ENCODE measurements at regions not wholly inside any gene's neighbourhood (a gene's known extent, or its start where the extent isn't known, plus 50 kb on each side); places are given as distances from the start of the nearest gene placed in this dataset.

DNA sequence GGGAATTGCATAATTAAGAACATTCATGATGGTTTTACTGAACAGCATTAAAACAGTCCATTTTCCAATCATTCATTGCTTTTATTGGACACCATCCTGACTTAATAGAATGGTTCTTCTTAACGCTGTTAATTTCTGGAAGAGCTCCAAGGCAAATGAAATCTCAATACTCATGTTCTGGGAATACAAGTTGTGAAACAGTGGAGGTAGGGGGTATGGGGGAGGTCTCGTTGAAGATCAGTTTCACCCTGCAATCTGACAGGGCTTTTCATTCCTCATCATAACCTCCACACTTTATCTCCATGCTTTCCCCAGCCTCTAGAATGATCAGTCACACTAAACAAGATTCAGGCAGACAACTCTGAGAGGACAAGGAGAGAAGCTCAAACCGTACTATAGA, 113.6 kb downstream of the ETAA1 start:
- 79% methylated on average over 3 of the region's 3 CpGs for WGBS
- Histone ChIP-seq H3K4me1 (peaks cover 0 to 7% (median 0%) of the 10 kb centered on the region in 4 donors), H3K9me3 (no peaks in the 10 kb centered on the region), H3K36me3 (no peaks in the 10 kb centered on the region), H3K27me3 (no peaks in the 10 kb centered on the region), H3K4me3 (no peak overlapping the region), H3K27ac (replicated peaks in 1 of 4) (no peak overlapping the region)
- intact Hi-C loops (cut with DNase I) = no loop called here
- TF ChIP-seq EP300 (IDR thresholded peaks at IDR 0.05) = no peak
- no peak for TF ChIP-seq POLR2A (IDR thresholded peaks at IDR 0.05; ENCODE audit: low read depth)
- TF ChIP-seq, protein P1, sequence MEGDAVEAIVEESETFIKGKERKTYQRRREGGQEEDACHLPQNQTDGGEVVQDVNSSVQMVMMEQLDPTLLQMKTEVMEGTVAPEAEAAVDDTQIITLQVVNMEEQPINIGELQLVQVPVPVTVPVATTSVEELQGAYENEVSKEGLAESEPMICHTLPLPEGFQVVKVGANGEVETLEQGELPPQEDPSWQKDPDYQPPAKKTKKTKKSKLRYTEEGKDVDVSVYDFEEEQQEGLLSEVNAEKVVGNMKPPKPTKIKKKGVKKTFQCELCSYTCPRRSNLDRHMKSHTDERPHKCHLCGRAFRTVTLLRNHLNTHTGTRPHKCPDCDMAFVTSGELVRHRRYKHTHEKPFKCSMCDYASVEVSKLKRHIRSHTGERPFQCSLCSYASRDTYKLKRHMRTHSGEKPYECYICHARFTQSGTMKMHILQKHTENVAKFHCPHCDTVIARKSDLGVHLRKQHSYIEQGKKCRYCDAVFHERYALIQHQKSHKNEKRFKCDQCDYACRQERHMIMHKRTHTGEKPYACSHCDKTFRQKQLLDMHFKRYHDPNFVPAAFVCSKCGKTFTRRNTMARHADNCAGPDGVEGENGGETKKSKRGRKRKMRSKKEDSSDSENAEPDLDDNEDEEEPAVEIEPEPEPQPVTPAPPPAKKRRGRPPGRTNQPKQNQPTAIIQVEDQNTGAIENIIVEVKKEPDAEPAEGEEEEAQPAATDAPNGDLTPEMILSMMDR (IDR thresholded peaks at IDR 0.05) = no peak
- DNase-seq (ENCODE audit: extremely low spot score) = no peak

DNA sequence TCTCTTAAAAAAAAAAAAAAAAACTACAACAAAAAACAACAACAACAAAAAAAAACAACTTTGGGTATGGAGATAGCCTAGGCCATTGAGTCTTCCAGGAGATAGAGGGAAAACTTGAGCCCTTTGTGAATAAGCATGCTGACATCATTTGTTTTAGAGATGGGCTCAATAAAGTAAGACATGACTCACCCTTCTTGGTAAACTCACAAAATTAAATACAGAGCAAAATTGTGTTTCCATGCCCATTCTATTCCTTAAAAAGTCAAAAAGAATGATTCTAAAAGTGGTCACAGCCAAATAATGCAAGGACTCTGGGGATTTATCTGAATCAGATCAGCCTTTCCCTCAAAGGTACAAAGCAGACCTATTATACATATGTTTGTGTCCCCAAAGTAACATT, 117.4 kb downstream of the ETAA1 start:
- no peaks in the 10 kb centered on the region for H3K36me3 ChIP-seq
- no peak overlapping the region for H3K4me3 ChIP-seq
- H3K9me3 ChIP-seq = no peaks in the 10 kb centered on the region
- H3K27ac ChIP-seq (replicated peaks in 1 of 4) = no peak overlapping the region
- intact Hi-C loops (cut with DNase I) = no loop called here
- peaks cover 0 to 17% (median 9%) of the 10 kb centered on the region in 4 donors for H3K4me1 ChIP-seq
- H3K27me3 ChIP-seq = no peaks in the 10 kb centered on the region
- no peak for TF ChIP-seq EP300 (IDR thresholded peaks at IDR 0.05)
- TF ChIP-seq, protein P1 (IDR thresholded peaks at IDR 0.05) = no peak
- TF ChIP-seq POLR2A (IDR thresholded peaks at IDR 0.05; ENCODE audit: low read depth) = no peak
- TF ChIP-seq POLR2AphosphoS5 (IDR thresholded peaks at IDR 0.05) = no peak
- no peak for DNase-seq (ENCODE audit: extremely low spot score)

DNA sequence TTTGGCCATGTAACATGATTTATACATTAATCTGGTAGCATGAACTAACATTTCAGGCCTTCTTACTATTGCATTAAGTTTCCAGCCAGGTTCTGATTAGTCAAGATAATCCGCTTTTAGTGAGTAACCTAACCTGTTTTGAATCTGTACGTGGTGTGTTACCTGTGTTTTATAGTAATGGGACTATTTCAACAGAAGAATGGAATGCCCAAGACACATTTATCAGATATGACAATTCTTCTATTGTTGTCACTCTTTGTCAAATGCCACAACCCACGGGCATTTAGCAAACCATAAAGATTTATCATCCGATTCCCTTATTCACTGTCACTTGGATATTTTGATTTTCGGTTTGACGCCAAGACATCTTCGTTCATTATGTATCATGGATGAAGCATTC, 117.9 kb downstream of the ETAA1 start:
- intact Hi-C loops (cut with DNase I) = no loop called here

DNA sequence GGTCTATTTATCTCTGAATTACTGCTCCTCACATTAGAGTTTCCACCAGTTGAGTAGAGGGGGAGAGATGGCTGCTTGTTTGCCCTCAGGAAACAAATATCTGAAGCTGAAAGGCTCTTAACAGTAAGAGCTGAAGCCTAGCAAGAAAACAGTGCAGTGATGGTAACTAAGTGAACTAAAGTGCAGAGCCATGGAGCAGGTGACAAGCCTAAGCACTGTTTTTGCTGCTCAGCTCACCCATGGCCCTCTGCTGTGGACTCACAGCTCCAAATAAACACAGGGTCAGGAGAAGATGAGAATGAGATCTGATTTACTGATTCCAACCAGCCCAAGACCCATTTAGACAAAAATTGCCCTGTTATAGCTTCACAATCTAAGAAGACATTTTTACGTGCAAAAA, 118.4 kb downstream of the ETAA1 start:
- intact Hi-C loops (cut with DNase I) = no loop called here
- DNase-seq (ENCODE audit: extremely low spot score) = no peak
- 91% methylated on average over 1 of the region's 1 CpG for WGBS
- no peaks in the 10 kb centered on the region for H3K27me3 ChIP-seq
- H3K36me3 ChIP-seq = no peaks in the 10 kb centered on the region
- no peaks in the 10 kb centered on the region for H3K9me3 ChIP-seq
- peak overlapping the region in 1 of 4 donors; percentile 20 for H3K27ac ChIP-seq (replicated peaks in 1 of 4)
- TF ChIP-seq POLR2AphosphoS5 (IDR thresholded peaks at IDR 0.05) (no peak), POLR2A (IDR thresholded peaks at IDR 0.05; ENCODE audit: low read depth) (no peak), EP300 (IDR thresholded peaks at IDR 0.05) (no peak)
- TF ChIP-seq, protein P1 (IDR thresholded peaks at IDR 0.05) = no peak
- peaks cover 0 to 17% (median 9%) of the 10 kb centered on the region in 4 donors for H3K4me1 ChIP-seq
- H3K4me3 ChIP-seq = no peak overlapping the region

More for the DNA sequence above, 117.9 kb downstream of the ETAA1 start:
- 96% methylated on average over 7 of the region's 7 CpGs for WGBS
- H3K27me3 ChIP-seq = no peaks in the 10 kb centered on the region
- DNase-seq (ENCODE audit: extremely low spot score) = no peak
- H3K36me3 ChIP-seq = no peaks in the 10 kb centered on the region
- H3K4me1 ChIP-seq = peaks cover 0 to 17% (median 9%) of the 10 kb centered on the region in 4 donors
- no peaks in the 10 kb centered on the region for H3K9me3 ChIP-seq
- H3K4me3 ChIP-seq = no peak overlapping the region
- peak overlapping the region in 1 of 4 donors; percentile 20 for H3K27ac ChIP-seq (replicated peaks in 1 of 4)
- TF ChIP-seq POLR2AphosphoS5 (IDR thresholded peaks at IDR 0.05) = no peak
- no peak for TF ChIP-seq POLR2A (IDR thresholded peaks at IDR 0.05; ENCODE audit: low read depth)
- TF ChIP-seq, protein P1 (IDR thresholded peaks at IDR 0.05) = no peak
- TF ChIP-seq EP300 (IDR thresholded peaks at IDR 0.05) = no peak

DNA sequence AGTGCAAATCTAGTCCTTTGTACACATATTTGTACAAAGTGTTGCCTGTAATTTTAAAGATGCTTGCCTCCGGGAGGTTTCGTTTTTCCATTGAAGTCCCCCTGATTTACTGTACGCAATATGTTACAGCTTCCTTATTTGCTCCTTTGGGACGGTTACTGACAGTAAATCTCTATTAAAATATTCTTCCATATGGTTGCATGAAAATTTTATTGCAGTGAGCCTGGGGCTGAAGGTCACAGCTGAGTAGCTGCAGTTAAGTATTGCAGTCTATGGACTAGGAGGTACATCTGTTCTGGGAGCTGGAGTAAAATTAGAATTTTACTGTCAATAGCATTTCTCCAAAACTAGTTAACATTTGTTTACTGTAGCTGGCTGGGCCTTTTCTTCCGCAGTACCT, 119.2 kb downstream of the ETAA1 start:
- no peak for TF ChIP-seq EP300 (IDR thresholded peaks at IDR 0.05)
- TF ChIP-seq POLR2A (IDR thresholded peaks at IDR 0.05; ENCODE audit: low read depth) = no peak
- TF ChIP-seq POLR2AphosphoS5 (IDR thresholded peaks at IDR 0.05) = no peak
- TF ChIP-seq, protein P1 (IDR thresholded peaks at IDR 0.05) = no peak
- no peak for DNase-seq (ENCODE audit: extremely low spot score)
- 88% methylated on average over 5 of the region's 5 CpGs for WGBS
- H3K27ac ChIP-seq (replicated peaks in 1 of 4) = no peak overlapping the region
- H3K36me3 ChIP-seq = no peaks in the 10 kb centered on the region
- H3K4me3 ChIP-seq = no peak overlapping the region
- no peaks in the 10 kb centered on the region for H3K9me3 ChIP-seq
- intact Hi-C loops (cut with DNase I) = no loop called here
- peaks cover 0 to 17% (median 9%) of the 10 kb centered on the region in 4 donors for H3K4me1 ChIP-seq
- H3K27me3 ChIP-seq = no peaks in the 10 kb centered on the region
